DND-41 (cell line): ENCODE measurements at regions not wholly inside any gene's neighbourhood (a gene's known extent, or its start where the extent isn't known, plus 50 kb on each side); places are given as distances from the start of the nearest gene placed in this dataset.
"Not testable (repeated sequence)": the region's sequence is repeated elsewhere in the genome, so short reads cannot be mapped to it uniquely, and the experiment has no call there.

Source experiments
- ATAC-seq: fragments of 200-7000 bp; cut with Tn5 transposase; 3 replicates; pipeline ENCODE4 v1.9.1; 2021; ENCODE audit warnings: low read depth; ENCODE audit not compliant: insufficient read depth
- DNase-seq: peaks from one replicate; pipeline ENCODE4 v3.0.0-alpha.2; 2020
- H2AFZ ChIP-seq: 2 replicates; pipeline ENCODE4 v1.6.0; 2012; ENCODE audit warnings: low read depth, low read length
- H3K27ac ChIP-seq: 2 replicates; pipeline ENCODE4 v1.5.1; 2012; ENCODE audit warnings: low read length, inconsistent platforms
- H3K27me3 ChIP-seq: fragments of 200-600 bp; sonication (generic); 2 replicates; pipeline ENCODE4 v1.6.0; 2012; ENCODE audit warnings: low read length, mild to moderate bottlenecking, inconsistent platforms; ENCODE audit not compliant: insufficient read depth, poor library complexity
- H3K36me3 ChIP-seq: 2 replicates; pipeline ENCODE4 v1.5.1; 2012; ENCODE audit warnings: low read length, inconsistent platforms; ENCODE audit not compliant: insufficient read depth
- H3K4me1 ChIP-seq: 2 replicates; pipeline ENCODE4 v1.5.1; 2012; ENCODE audit warnings: mild to moderate bottlenecking, low read length; ENCODE audit not compliant: insufficient read depth
- H3K4me2 ChIP-seq: 2 replicates; pipeline ENCODE4 v1.6.0; 2012; ENCODE audit warnings: mild to moderate bottlenecking, moderate library complexity, low read length, inconsistent platforms; ENCODE audit not compliant: insufficient read depth
- H3K4me3 ChIP-seq, 2 experiments: fragments of 200-600 bp in 1 of 2; shearing (Covaris generic) in 1 of 2; 2 replicates each; pipeline ENCODE4 v1.5.1; 2012 to 2016; ENCODE audit warnings: inconsistent platforms in 2 of 2, low read length in 2 of 2, mild to moderate bottlenecking in 2 of 2, low read depth in 1 of 2, moderate library complexity in 1 of 2
- H3K79me2 ChIP-seq: 2 replicates; pipeline ENCODE4 v1.6.0; 2012; ENCODE audit warnings: low read length, inconsistent platforms; ENCODE audit not compliant: insufficient read depth
- H3K9ac ChIP-seq: 2 replicates; pipeline ENCODE4 v1.6.0; 2012; ENCODE audit warnings: low read depth, mild to moderate bottlenecking, inconsistent platforms, low read length, moderate library complexity
- H3K9me3 ChIP-seq: 2 replicates; pipeline ENCODE4 v1.5.1; 2012; ENCODE audit warnings: low read length, moderate library complexity, mild to moderate bottlenecking, inconsistent platforms; ENCODE audit not compliant: insufficient read depth, severe bottlenecking
- H4K20me1 ChIP-seq: 2 replicates; pipeline ENCODE4 v1.6.0; 2012; ENCODE audit warnings: low read length; ENCODE audit not compliant: insufficient read depth
- CTCF ChIP-seq: IDR thresholded peaks from 2 replicates; pipeline ENCODE4 v1.5.1; 2012; ENCODE audit warnings: borderline replicate concordance, low read length, moderate library complexity, mild to moderate bottlenecking; ENCODE audit not compliant: poor library complexity, severe bottlenecking; ENCODE audit errors: extremely low read depth
- EZH2 ChIP-seq: IDR thresholded peaks from 3 replicates; pipeline ENCODE4 v1.6.1; 2012; ENCODE audit warnings: borderline replicate concordance, low read depth, mild to moderate bottlenecking, moderate library complexity, low read length, inconsistent platforms; ENCODE audit not compliant: severe bottlenecking

- Histone ChIP-seq H3K9ac (no peak overlapping the region), H3K79me2 (no peaks in the 10 kb centered on the region), H3K36me3 (no peaks in the 10 kb centered on the region), H3K27me3 (no peaks in the 10 kb centered on the region), H3K9me3 (no peaks in the 10 kb centered on the region), H3K4me2 (no peak overlapping the region), H3K27ac (no peak overlapping the region), H3K4me3 (no peak overlapping the region), H3K4me1 (no peaks in the 10 kb centered on the region), H4K20me1 (no peaks in the 10 kb centered on the region), H2AFZ (no peak overlapping the region)
- peak; percentile 49 for DNase-seq
- TF ChIP-seq CTCF (peak; percentile 85), EZH2 (no peak)
- peak; percentile 62 for ATAC-seq
These were observed 563.9 kb downstream of the TOX3 start for GRCh38 chr16:51982715-51983680.

DNA sequence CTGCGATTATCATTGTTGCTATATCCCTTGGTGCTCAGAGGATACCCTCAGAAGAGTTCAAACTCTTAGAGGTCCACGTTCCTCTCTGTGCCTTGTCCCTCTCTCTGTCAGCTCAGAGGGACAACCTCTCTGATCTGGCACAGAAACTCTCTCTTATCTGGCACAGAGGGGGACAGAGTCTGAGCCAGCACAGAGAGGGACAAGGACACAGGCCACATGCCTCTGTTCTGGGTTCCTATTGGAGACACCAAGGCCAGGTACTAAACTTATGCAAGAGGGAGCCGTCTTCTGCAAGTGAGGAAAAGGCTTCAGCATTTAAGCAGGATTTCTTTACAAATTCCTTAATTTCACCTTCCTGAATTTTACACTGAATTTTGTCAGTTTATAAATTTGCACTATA, 565.2 kb downstream of the TOX3 start:
- DNase-seq: no peak
- H3K79me2 ChIP-seq: no peaks in the 10 kb centered on the region
- H4K20me1 ChIP-seq: no peaks in the 10 kb centered on the region
- H3K4me2 ChIP-seq: no peak overlapping the region
- no peaks in the 10 kb centered on the region for H3K27me3 ChIP-seq
- no peak overlapping the region for H3K9ac ChIP-seq
- no peak overlapping the region for H3K27ac ChIP-seq
- no peak overlapping the region for H2AFZ ChIP-seq
- no peaks in the 10 kb centered on the region for H3K9me3 ChIP-seq
- TF ChIP-seq EZH2: no peak
- no peak for TF ChIP-seq CTCF
- ATAC-seq: no peak
- no peak overlapping the region for H3K4me3 ChIP-seq
- H3K36me3 ChIP-seq: no peaks in the 10 kb centered on the region
- no peaks in the 10 kb centered on the region for H3K4me1 ChIP-seq

GRCh38 chr16:51977506-51977905, 569.4 kb downstream of the TOX3 start:
- not testable (repeated sequence) for H2AFZ ChIP-seq, H3K9ac ChIP-seq, H3K9me3 ChIP-seq, H3K79me2 ChIP-seq, DNase-seq, H3K4me2 ChIP-seq, H3K36me3 ChIP-seq, ATAC-seq, H4K20me1 ChIP-seq, H3K27ac ChIP-seq, H3K4me1 ChIP-seq, H3K27me3 ChIP-seq, H3K4me3 ChIP-seq

- no peaks in the 10 kb centered on the region for H3K27me3 ChIP-seq
These were observed 575.8 kb downstream of the TOX3 start for GRCh38 chr16:51971184-51971583.

More at GRCh38 chr16:51971184-51971583, 575.8 kb downstream of the TOX3 start:
- Histone ChIP-seq H2AFZ (no peak overlapping the region), H3K4me2 (no peak overlapping the region), H4K20me1 (no peaks in the 10 kb centered on the region), H3K4me3 (no peak overlapping the region), H3K9me3 (no peaks in the 10 kb centered on the region), H3K9ac (no peak overlapping the region), H3K27ac (no peak overlapping the region), H3K79me2 (no peaks in the 10 kb centered on the region), H3K4me1 (no peaks in the 10 kb centered on the region), H3K36me3 (no peaks in the 10 kb centered on the region)
- no peak for DNase-seq
- TF ChIP-seq EZH2 (no peak), CTCF (peak; percentile 25)
- ATAC-seq: no peak
